ENCODE measurements at regions not wholly inside any gene's neighbourhood (a gene's known extent, or its start where the extent isn't known, plus 50 kb on each side); places are given as distances from the start of the nearest gene placed in this dataset.

- Histone ChIP-seq H3K36me3 (ENCODE audit: insufficient read depth, low read length) (no peaks in the 10 kb centered on the region), H3K9me3 (replicated peaks; ENCODE audit: low read length) (no peaks in the 10 kb centered on the region), H3K4me1 (ENCODE audit: control insufficient read depth, insufficient read depth, low read length) (peaks cover 3% of the 10 kb centered on the region), H3K4me3 (ENCODE audit: low read length) (no peak overlapping the region), H3K9ac (ENCODE audit: low read depth, low read length) (no peak overlapping the region), H3K27me3 (ENCODE audit: control insufficient read depth, insufficient read depth, low read length) (no peaks in the 10 kb centered on the region), H3K4me2 (ENCODE audit: low read length) (no peak overlapping the region)
These were observed 462.9 kb downstream of the COL12A1 start for GRCh38 chr6:74742793-74743508.

- Histone ChIP-seq H3K4me3 (ENCODE audit: low read length) (no peak overlapping the region), H3K4me1 (ENCODE audit: control insufficient read depth, insufficient read depth, low read length) (peaks cover 3% of the 10 kb centered on the region), H3K4me2 (ENCODE audit: low read length) (no peak overlapping the region), H3K9me3 (replicated peaks; ENCODE audit: low read length) (no peaks in the 10 kb centered on the region), H3K9ac (ENCODE audit: low read depth, low read length) (no peak overlapping the region), H3K27me3 (ENCODE audit: control insufficient read depth, insufficient read depth, low read length) (no peaks in the 10 kb centered on the region), H3K36me3 (ENCODE audit: insufficient read depth, low read length) (no peaks in the 10 kb centered on the region)
These were observed 464.2 kb downstream of the COL12A1 start for GRCh38 chr6:74741646-74742045.

DNA sequence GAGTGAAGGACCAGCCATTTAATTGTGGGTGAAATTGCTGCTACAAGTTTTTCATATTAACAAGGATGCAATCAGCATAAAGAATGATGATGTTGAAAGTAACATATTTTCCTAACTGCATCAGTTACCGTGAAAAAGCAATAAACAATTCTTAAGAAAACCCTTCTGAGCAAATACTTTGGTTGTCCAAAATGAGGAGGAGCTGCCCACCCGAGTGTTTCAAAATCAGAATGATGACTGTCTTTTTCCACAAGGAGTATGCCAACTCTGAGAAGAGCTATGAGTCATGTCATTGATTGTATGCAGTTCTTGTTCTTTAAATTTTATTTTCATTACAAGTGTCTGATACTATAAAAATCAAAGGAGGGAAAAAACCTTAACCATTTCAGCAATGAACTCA lies 470.5 kb downstream of the COL12A1 start:
- Histone ChIP-seq H3K4me2 (ENCODE audit: low read length) (peak overlapping the region; percentile 18), H3K27me3 (ENCODE audit: control insufficient read depth, insufficient read depth, low read length) (no peaks in the 10 kb centered on the region), H3K4me1 (ENCODE audit: control insufficient read depth, insufficient read depth, low read length) (peaks cover 39% of the 10 kb centered on the region), H3K9me3 (replicated peaks; ENCODE audit: low read length) (no peaks in the 10 kb centered on the region), H3K36me3 (ENCODE audit: insufficient read depth, low read length) (no peaks in the 10 kb centered on the region), H3K9ac (ENCODE audit: low read depth, low read length) (peak overlapping the region; percentile 29), H3K4me3 (ENCODE audit: low read length) (no peak overlapping the region)

- peaks cover 39% of the 10 kb centered on the region for H3K4me1 ChIP-seq (ENCODE audit: control insufficient read depth, insufficient read depth, low read length)
These were observed 471.0 kb downstream of the COL12A1 start for GRCh38 chr6:74734901-74735300.

DNA sequence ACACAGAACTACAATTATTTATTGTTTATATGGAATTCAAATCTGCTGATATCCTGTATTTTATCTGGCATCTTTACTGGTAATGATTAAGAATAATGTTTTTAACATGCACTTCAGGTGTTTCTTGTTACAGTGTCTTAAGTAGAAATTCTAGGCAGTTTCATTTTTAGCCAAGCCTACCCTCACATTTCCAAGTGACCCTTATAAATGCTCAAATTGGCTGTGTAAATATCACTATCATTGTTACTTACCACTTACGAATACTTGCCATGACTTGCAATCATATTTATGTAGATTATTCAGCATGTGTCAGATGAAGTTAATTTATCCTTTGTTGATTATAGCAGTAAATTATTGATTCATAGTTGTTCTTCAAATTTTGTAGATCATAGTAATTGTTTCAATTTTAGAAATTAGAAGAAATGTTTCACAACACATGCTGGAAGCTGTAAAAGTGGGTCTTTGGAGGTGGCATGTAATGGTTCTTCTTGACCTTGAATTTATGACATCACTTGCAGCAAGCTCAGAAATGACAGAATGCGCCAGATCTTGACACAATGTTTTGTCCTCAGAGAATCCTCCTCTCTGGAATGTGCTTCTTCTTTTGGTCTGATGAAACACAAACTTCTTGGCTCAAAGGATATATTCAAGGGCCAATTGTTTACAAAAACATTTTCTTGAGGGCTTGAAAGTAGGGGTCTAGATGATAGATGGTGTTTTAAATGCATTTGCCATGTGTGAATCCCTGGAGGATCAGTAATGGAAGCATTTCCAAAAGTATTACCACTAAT lies 471.8 kb downstream of the COL12A1 start:
- peaks cover 39% of the 10 kb centered on the region for H3K4me1 ChIP-seq (ENCODE audit: control insufficient read depth, insufficient read depth, low read length)
- no peaks in the 10 kb centered on the region for H3K27me3 ChIP-seq (ENCODE audit: control insufficient read depth, insufficient read depth, low read length)
- H3K4me3 ChIP-seq (ENCODE audit: low read length) = no peak overlapping the region
- no peaks in the 10 kb centered on the region for H3K9me3 ChIP-seq (replicated peaks; ENCODE audit: low read length)
- no peaks in the 10 kb centered on the region for H3K36me3 ChIP-seq (ENCODE audit: insufficient read depth, low read length)
- no peak overlapping the region for H3K4me2 ChIP-seq (ENCODE audit: low read length)
- no peak overlapping the region for H3K9ac ChIP-seq (ENCODE audit: low read depth, low read length)

More at GRCh38 chr6:74734901-74735300, 471.0 kb downstream of the COL12A1 start:
- no peaks in the 10 kb centered on the region for H3K27me3 ChIP-seq (ENCODE audit: control insufficient read depth, insufficient read depth, low read length)
- H3K36me3 ChIP-seq (ENCODE audit: insufficient read depth, low read length) = no peaks in the 10 kb centered on the region
- H3K4me2 ChIP-seq (ENCODE audit: low read length) = peak overlapping the region; percentile 18
- H3K4me3 ChIP-seq (ENCODE audit: low read length) = no peak overlapping the region
- peak overlapping the region; percentile 29 for H3K9ac ChIP-seq (ENCODE audit: low read depth, low read length)
- H3K9me3 ChIP-seq (replicated peaks; ENCODE audit: low read length) = no peaks in the 10 kb centered on the region

DNA sequence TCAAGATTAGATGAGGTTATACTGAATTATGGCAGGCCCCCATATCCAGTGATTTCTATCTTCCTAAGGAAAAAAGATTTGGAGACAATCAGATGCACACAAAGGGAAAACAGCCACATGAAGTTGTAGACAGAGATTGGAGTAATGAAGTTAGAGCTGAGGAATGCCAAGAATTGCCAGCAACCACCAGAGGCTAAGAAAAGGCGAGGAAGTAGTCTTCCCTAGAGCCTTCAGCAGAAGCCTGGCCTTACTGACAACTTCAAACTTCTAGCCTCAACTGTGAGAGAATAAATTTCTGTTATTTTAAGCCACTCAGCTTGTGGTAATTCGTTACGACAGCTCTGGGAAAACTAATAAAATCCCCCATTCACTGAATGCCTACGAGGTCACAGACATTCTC lies 473.9 kb downstream of the COL12A1 start:
- Histone ChIP-seq H3K4me2 (ENCODE audit: low read length) (peak overlapping the region; percentile 19), H3K4me1 (ENCODE audit: control insufficient read depth, insufficient read depth, low read length) (peaks cover 39% of the 10 kb centered on the region), H3K9me3 (replicated peaks; ENCODE audit: low read length) (no peaks in the 10 kb centered on the region), H3K36me3 (ENCODE audit: insufficient read depth, low read length) (no peaks in the 10 kb centered on the region), H3K9ac (ENCODE audit: low read depth, low read length) (peak overlapping the region; percentile 35), H3K27me3 (ENCODE audit: control insufficient read depth, insufficient read depth, low read length) (no peaks in the 10 kb centered on the region), H3K4me3 (ENCODE audit: low read length) (no peak overlapping the region)

- H3K4me3 ChIP-seq (ENCODE audit: low read length) = no peak overlapping the region
- no peaks in the 10 kb centered on the region for H3K9me3 ChIP-seq (replicated peaks; ENCODE audit: low read length)
- H3K4me1 ChIP-seq (ENCODE audit: control insufficient read depth, insufficient read depth, low read length) = peaks cover 39% of the 10 kb centered on the region
- H3K27me3 ChIP-seq (ENCODE audit: control insufficient read depth, insufficient read depth, low read length) = no peaks in the 10 kb centered on the region
- peak overlapping the region; percentile 35 for H3K9ac ChIP-seq (ENCODE audit: low read depth, low read length)
- H3K4me2 ChIP-seq (ENCODE audit: low read length) = no peak overlapping the region
- no peaks in the 10 kb centered on the region for H3K36me3 ChIP-seq (ENCODE audit: insufficient read depth, low read length)
These were observed 474.6 kb downstream of the COL12A1 start for GRCh38 chr6:74731204-74731603.

DNA sequence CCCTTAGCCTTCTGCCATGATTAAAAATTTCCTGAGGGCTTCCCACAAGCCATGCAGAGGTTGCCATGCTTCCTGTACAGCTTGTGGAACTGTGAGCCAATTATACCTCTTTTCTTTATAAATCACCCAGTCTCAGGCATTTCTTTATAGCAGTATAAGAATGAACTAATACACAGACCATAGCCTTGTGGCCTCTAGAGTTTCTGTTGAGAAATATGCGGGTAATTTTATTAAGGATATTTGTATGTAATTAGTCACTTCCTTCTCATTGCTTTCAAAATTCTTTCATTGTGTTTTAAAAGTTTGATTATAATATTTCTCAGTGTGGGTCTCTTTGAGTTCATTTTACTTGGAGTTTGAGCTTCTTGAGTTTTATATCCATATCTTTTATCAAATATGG lies 484.9 kb downstream of the COL12A1 start:
- H3K9ac ChIP-seq (ENCODE audit: low read depth, low read length) = no peak overlapping the region

DNA sequence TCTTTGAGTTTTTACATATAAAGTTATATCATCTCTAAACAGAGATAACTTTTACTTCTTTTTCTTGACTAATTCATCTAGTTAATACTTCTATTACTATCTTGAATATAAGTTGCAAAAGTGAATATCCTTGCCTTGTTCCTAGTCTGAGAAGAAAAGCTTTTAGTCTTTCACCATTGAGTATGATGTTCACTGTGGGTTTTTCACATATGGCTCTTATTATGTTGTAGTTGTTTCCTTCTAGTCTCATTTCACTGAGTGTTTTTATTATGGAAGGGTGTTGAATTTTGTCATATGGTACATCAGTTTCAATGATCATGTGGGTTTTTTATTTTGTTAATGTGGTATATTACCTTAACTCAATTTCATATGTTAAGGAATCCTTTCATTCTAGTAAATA lies 488.3 kb downstream of the COL12A1 start:
- no peak overlapping the region for H3K4me3 ChIP-seq (ENCODE audit: low read length)
- H3K9ac ChIP-seq (ENCODE audit: low read depth, low read length) = no peak overlapping the region
- peaks cover 12% of the 10 kb centered on the region for H3K4me1 ChIP-seq (ENCODE audit: control insufficient read depth, insufficient read depth, low read length)
- H3K36me3 ChIP-seq (ENCODE audit: insufficient read depth, low read length) = no peaks in the 10 kb centered on the region
- H3K27me3 ChIP-seq (ENCODE audit: control insufficient read depth, insufficient read depth, low read length) = no peaks in the 10 kb centered on the region
- no peaks in the 10 kb centered on the region for H3K9me3 ChIP-seq (replicated peaks; ENCODE audit: low read length)
- no peak overlapping the region for H3K4me2 ChIP-seq (ENCODE audit: low read length)

More for the DNA sequence above, 484.9 kb downstream of the COL12A1 start:
- H3K4me2 ChIP-seq (ENCODE audit: low read length) = no peak overlapping the region
- H3K27me3 ChIP-seq (ENCODE audit: control insufficient read depth, insufficient read depth, low read length) = no peaks in the 10 kb centered on the region
- H3K4me3 ChIP-seq (ENCODE audit: low read length) = no peak overlapping the region
- H3K9me3 ChIP-seq (replicated peaks; ENCODE audit: low read length) = no peaks in the 10 kb centered on the region
- no peaks in the 10 kb centered on the region for H3K36me3 ChIP-seq (ENCODE audit: insufficient read depth, low read length)
- peaks cover 2% of the 10 kb centered on the region for H3K4me1 ChIP-seq (ENCODE audit: control insufficient read depth, insufficient read depth, low read length)

DNA sequence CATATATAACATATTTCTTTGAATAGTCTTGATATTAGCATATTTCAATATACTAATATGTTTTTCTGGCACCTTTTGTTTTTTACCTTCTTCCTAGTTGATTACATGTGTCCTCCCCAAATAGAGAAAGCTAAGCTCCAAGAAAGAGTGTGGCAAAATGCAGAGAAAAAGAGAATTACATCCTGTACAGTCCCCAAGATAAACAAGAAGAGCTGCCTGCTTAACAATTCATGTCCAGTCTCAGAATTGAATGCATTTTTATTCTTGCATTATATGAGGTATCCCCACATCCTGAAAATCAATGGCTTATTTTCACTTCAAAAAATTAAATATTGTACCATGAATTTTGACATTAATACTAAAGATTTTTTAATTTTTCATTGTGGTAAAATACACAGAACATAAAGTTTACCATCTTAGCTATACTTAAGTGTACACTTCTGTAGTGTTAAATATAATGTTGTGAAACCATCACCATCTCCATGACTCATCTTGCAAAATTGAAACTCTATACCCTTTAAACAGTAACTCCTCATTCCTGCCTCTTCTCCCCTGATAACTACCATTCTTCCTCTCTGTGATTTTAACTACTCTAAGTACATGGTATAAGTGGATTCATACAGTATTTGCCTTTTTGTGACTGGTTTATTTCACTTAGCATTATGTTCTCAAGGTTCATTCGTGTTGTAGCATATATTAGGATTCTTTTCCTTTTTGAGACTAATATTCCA lies 490.3 kb downstream of the COL12A1 start:
- no peak overlapping the region for H3K4me2 ChIP-seq (ENCODE audit: low read length)
- no peak overlapping the region for H3K9ac ChIP-seq (ENCODE audit: low read depth, low read length)
- no peaks in the 10 kb centered on the region for H3K27me3 ChIP-seq (ENCODE audit: control insufficient read depth, insufficient read depth, low read length)
- H3K4me3 ChIP-seq (ENCODE audit: low read length) = no peak overlapping the region
- H3K9me3 ChIP-seq (replicated peaks; ENCODE audit: low read length) = no peaks in the 10 kb centered on the region
- no peaks in the 10 kb centered on the region for H3K36me3 ChIP-seq (ENCODE audit: insufficient read depth, low read length)
- peaks cover 12% of the 10 kb centered on the region for H3K4me1 ChIP-seq (ENCODE audit: control insufficient read depth, insufficient read depth, low read length)

GRCh38 chr6:74713941-74714340 lies 491.9 kb downstream of the COL12A1 start:
- Histone ChIP-seq H3K9ac (ENCODE audit: low read depth, low read length) (no peak overlapping the region), H3K27me3 (ENCODE audit: control insufficient read depth, insufficient read depth, low read length) (no peaks in the 10 kb centered on the region), H3K36me3 (ENCODE audit: insufficient read depth, low read length) (no peaks in the 10 kb centered on the region), H3K9me3 (replicated peaks; ENCODE audit: low read length) (no peaks in the 10 kb centered on the region), H3K4me1 (ENCODE audit: control insufficient read depth, insufficient read depth, low read length) (peaks cover 12% of the 10 kb centered on the region), H3K4me2 (ENCODE audit: low read length) (no peak overlapping the region), H3K4me3 (ENCODE audit: low read length) (no peak overlapping the region)
